SK-N-SH (cell line): ENCODE measurements at regions not wholly inside any gene's neighbourhood (a gene's known extent, or its start where the extent isn't known, plus 50 kb on each side); places are given as distances from the start of the nearest gene placed in this dataset.

Source experiments
- CTCF ChIA-PET: fragments of 300-600, 350-600 bp; formaldehyde crosslinking; extraction: SDS; loops from one replicate; lab custom pipeline; 2021; lab: Yijun Ruan, JAX
- POLR2A ChIA-PET: fragments of 350-600 bp; sonication (Branson Sonifier 250); formaldehyde crosslinking; extraction: SDS; loops from one replicate; lab custom pipeline; 2020; ENCODE audit warnings: antibody characterized with exemption, inconsistent platforms; lab: Yijun Ruan, JAX
- DNase-seq: peaks from one replicate; pipeline ENCODE4 v3.0.0; 2012
- H2AFZ ChIP-seq: fragments of 200-600 bp; sonication (generic); 2 replicates; pipeline ENCODE4 v1.8.1; 2016; ENCODE audit warnings: antibody characterized with exemption, mild to moderate bottlenecking, low read depth
- H3F3A ChIP-seq: fragments of 200-600 bp; sonication (generic); replicated peaks from 2 replicates; pipeline ENCODE3; 2016; ENCODE audit warnings: antibody characterized with exemption, mild to moderate bottlenecking; ENCODE audit not compliant: insufficient read depth
- H3K27ac ChIP-seq, 2 experiments: fragments of 200-500 bp in 1 of 2; fragments of 200-600 bp in 1 of 2; sonication (Bioruptor generic) in 1 of 2; sonication (generic), shearing (Covaris generic) in 1 of 2; 2 replicates each; pipeline versions ENCODE4 v1.5.1 to v1.6.1; 2014 to 2016; ENCODE audit warnings: low read depth in 2 of 2, inconsistent platforms in 1 of 2, low read length in 1 of 2, mild to moderate bottlenecking in 1 of 2, mixed read lengths in 1 of 2
- H3K27me3 ChIP-seq: fragments of 200-600 bp; sonication (generic), shearing (Covaris generic); 2 replicates; pipeline ENCODE4 v1.6.1; 2016; ENCODE audit warnings: mixed run types; ENCODE audit not compliant: insufficient read depth
- H3K36me3 ChIP-seq, 2 experiments: fragments of 200-500 bp in 1 of 2; fragments of 200-600 bp in 1 of 2; sonication (Bioruptor generic) in 1 of 2; sonication (generic) in 1 of 2; replicated peaks in 1 of 2; 2 replicates each; pipeline versions ENCODE3 to v1.5.1; 2014 to 2016; ENCODE audit warnings: low read length in 1 of 2, mild to moderate bottlenecking in 1 of 2; ENCODE audit not compliant: insufficient read depth in 2 of 2, control insufficient read depth in 1 of 2
- H3K4me1 ChIP-seq, 2 experiments: fragments of 200-500 bp in 1 of 2; fragments of 200-600 bp in 1 of 2; sonication (Bioruptor generic) in 1 of 2; sonication (generic), shearing (Covaris generic) in 1 of 2; 2 replicates each; pipeline versions ENCODE4 v1.5.1 to v1.6.1; 2014 to 2016; ENCODE audit warnings: low read depth in 1 of 2, low read length in 1 of 2, mixed run types in 1 of 2; ENCODE audit not compliant: insufficient read depth in 2 of 2, control insufficient read depth in 1 of 2
- H3K4me2 ChIP-seq: fragments of 200-600 bp; sonication (generic), shearing (Covaris generic); 2 replicates; pipeline ENCODE4 v1.6.1; 2017; ENCODE audit warnings: mixed run types
- H3K4me3 ChIP-seq, 2 experiments: fragments of 200-500 bp in 1 of 2; fragments of 200-600 bp in 1 of 2; sonication (Bioruptor generic) in 1 of 2; sonication (generic), shearing (Covaris generic) in 1 of 2; 2 replicates each; pipeline versions ENCODE4 v1.5.1 to v1.8.1; 2014 to 2016; ENCODE audit warnings: low read depth in 2 of 2, inconsistent platforms in 1 of 2, low read length in 1 of 2, mild to moderate bottlenecking in 1 of 2, mixed read lengths in 1 of 2, moderate library complexity in 1 of 2
- H3K79me2 ChIP-seq: fragments of 200-600 bp; sonication (generic); 2 replicates; pipeline ENCODE4 v1.8.1; 2017; ENCODE audit warnings: mild to moderate bottlenecking; ENCODE audit not compliant: insufficient read depth
- H3K9ac ChIP-seq: fragments of 200-600 bp; sonication (generic); 2 replicates; pipeline ENCODE4 v1.6.1; 2017; ENCODE audit warnings: mixed run types
- H3K9me2 ChIP-seq: fragments of 200-600 bp; sonication (generic); 2 replicates; pipeline ENCODE4 v1.6.1; 2017; ENCODE audit warnings: mixed run types
- H3K9me3 ChIP-seq: fragments of 200-600 bp; sonication (generic); 2 replicates; pipeline ENCODE4 v1.6.1; 2017; ENCODE audit warnings: mixed run types, mild to moderate bottlenecking, moderate library complexity
- H4K20me1 ChIP-seq: fragments of 200-600 bp; sonication (generic); 2 replicates; pipeline ENCODE4 v1.6.1; 2017; ENCODE audit warnings: mild to moderate bottlenecking, mixed run types; ENCODE audit not compliant: insufficient read depth
- ELF1 ChIP-seq: IDR thresholded peaks from 2 replicates; pipeline ENCODE4 v1.4.0; 2012
- EP300 ChIP-seq, 2 experiments: IDR thresholded peaks; 2 replicates each; pipeline versions ENCODE4 v1.4.0 to v1.6.1; 2012; ENCODE audit warnings: borderline replicate concordance in 1 of 2, low read depth in 1 of 2, low read length in 1 of 2
- FOSL2 ChIP-seq: IDR thresholded peaks from 2 replicates; pipeline ENCODE4 v1.4.0; 2012; ENCODE audit warnings: low read depth, mild to moderate bottlenecking, moderate library complexity, borderline replicate concordance
- FOXJ3 ChIP-seq: sonication (generic); formaldehyde crosslinking; IDR thresholded peaks from 2 replicates; pipeline ENCODE4 v1.5.1; 2020; ENCODE audit warnings: mild to moderate bottlenecking, missing genetic modification reagents
- FOXM1 ChIP-seq: IDR thresholded peaks from 2 replicates; pipeline ENCODE4 v1.4.0; 2012; ENCODE audit warnings: low read depth, mild to moderate bottlenecking
- GABPA ChIP-seq: IDR thresholded peaks from 2 replicates; pipeline ENCODE4 v1.4.0; 2012; ENCODE audit warnings: low read depth, mild to moderate bottlenecking
- GATA2 ChIP-seq: sonication (generic); formaldehyde crosslinking; IDR thresholded peaks from 2 replicates; pipeline ENCODE4 v1.5.0; 2020; ENCODE audit warnings: mild to moderate bottlenecking, missing genetic modification reagents
- MAX ChIP-seq: IDR thresholded peaks from 2 replicates; pipeline ENCODE4 v1.4.0; 2012; ENCODE audit warnings: low read depth
- MEF2A ChIP-seq: IDR thresholded peaks from 2 replicates; pipeline ENCODE4 v1.4.0; 2012; ENCODE audit warnings: low read depth, borderline replicate concordance
- MXI1 ChIP-seq: IDR thresholded peaks from 2 replicates; pipeline ENCODE4 v1.6.1; 2012; ENCODE audit warnings: mild to moderate bottlenecking, low read depth, low read length, improper control_type of control experiment
- NFIC ChIP-seq: IDR thresholded peaks from 2 replicates; pipeline ENCODE4 v1.4.0; 2012; ENCODE audit warnings: borderline replicate concordance
- RAD21 ChIP-seq: IDR thresholded peaks from 2 replicates; pipeline ENCODE4 v1.6.1; 2012; ENCODE audit warnings: mild to moderate bottlenecking, low read length
- RCOR1 ChIP-seq: fragments of 150-350 bp; IDR thresholded peaks from 2 replicates; pipeline ENCODE4 v1.6.1; 2017; ENCODE audit warnings: antibody characterized with exemption, low read length
- RXRA ChIP-seq: IDR thresholded peaks from 2 replicates; pipeline ENCODE4 v1.4.0; 2012; ENCODE audit warnings: low read depth, mild to moderate bottlenecking, borderline replicate concordance
- TAF1 ChIP-seq: IDR thresholded peaks from 2 replicates; pipeline ENCODE4 v1.6.1; 2012; ENCODE audit warnings: low read depth, mild to moderate bottlenecking, low read length, moderate library complexity, borderline replicate concordance
- USF2 ChIP-seq: fragments of 150-350 bp; IDR thresholded peaks from 2 replicates; pipeline ENCODE4 v1.6.1; 2017; ENCODE audit warnings: antibody characterized with exemption, low read length, low read depth, borderline replicate concordance
- WGBS: methylation state at CpG from one replicate; pipeline ENCODE4 v1.1.6; 2017; ENCODE audit warnings: low lambda C conversion rate; 5-methylcytosine and 5-hydroxymethylcytosine counted together

- no peak overlapping the region for H2AFZ ChIP-seq
- CTCF ChIA-PET, result interaction anchor here (1.8 kb wide), 1 partner anchor 10 kb away, joined by 11 read pairs; no protein-coding TSS in a partner anchor
- POLR2A ChIA-PET, result no interaction called here
- no peaks in the 10 kb centered on the region for H3K79me2 ChIP-seq
- H3K4me3 ChIP-seq, result no peak overlapping the region
- DNase-seq, result no peak
- no peaks in the 10 kb centered on the region for H3K9me2 ChIP-seq
- 48% methylated on average over 1 of the region's 1 CpG for WGBS
- H3K4me2 ChIP-seq, result no peak overlapping the region
- H3K9me3 ChIP-seq, result no peaks in the 10 kb centered on the region
- no peaks in the 10 kb centered on the region for H3K27me3 ChIP-seq
- H3K27ac ChIP-seq, result no peak overlapping the region
- no peak for TF ChIP-seq FOSL2
- TF ChIP-seq RAD21, result no peak
- no peak for TF ChIP-seq NFIC
- no peak for TF ChIP-seq TAF1
- no peak for TF ChIP-seq ELF1
- no peak for TF ChIP-seq FOXJ3
- TF ChIP-seq USF2, result no peak
- TF ChIP-seq MEF2A, result no peak
- TF ChIP-seq RXRA, result no peak
- no peak overlapping the region for H3K9ac ChIP-seq
- no peaks in the 10 kb centered on the region for H4K20me1 ChIP-seq
- H3K36me3 ChIP-seq, result no peaks in the 10 kb centered on the region
- no peaks in the 10 kb centered on the region for H3F3A ChIP-seq
- H3K4me1 ChIP-seq, result peaks cover 0 to 7% of the 10 kb centered on the region in 2 experiments; a peak in 1 of 4 replicates
Measured at GRCh38 chr1:187275346-187275745, 446.6 kb downstream of the PLA2G4A start.

DNA sequence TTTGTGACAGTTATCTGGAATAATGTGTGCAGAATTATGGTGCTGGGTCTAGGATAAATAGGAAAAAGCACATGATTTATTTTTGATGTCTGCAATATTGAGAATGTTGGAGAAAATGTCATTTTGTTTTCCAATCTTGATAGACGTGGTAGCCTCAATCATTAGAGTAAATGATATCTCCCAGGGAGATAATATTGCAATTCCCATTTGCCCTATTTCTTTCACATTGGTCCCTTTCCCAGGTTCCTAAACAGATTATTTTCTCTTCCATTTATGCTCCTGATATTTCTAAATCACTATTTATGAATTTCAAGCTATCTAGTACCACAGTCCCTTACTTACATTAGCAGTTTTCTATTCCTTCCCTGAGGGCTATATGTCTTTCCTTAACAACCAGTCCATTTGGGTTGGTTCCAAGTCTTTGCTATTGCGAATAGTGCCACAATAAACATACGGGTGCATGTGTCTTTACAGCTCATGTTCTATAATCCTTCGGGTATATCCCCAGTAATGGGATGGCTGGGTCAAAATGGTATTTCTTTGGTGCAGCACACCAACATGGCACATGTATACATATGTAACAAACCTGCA lies 447.3 kb downstream of the PLA2G4A start:
- Histone ChIP-seq H4K20me1 (no peaks in the 10 kb centered on the region), H3K9me3 (no peaks in the 10 kb centered on the region), H3K4me2 (no peak overlapping the region), H3K4me1 (peaks cover 0 to 7% of the 10 kb centered on the region in 2 experiments; a peak in 2 of 4 replicates), H3K27ac (peak overlapping the region in 1 of 2 experiments; percentile 58; a peak in 1 of 4 replicates), H3K9me2 (no peaks in the 10 kb centered on the region), H3K79me2 (no peaks in the 10 kb centered on the region), H3K36me3 (no peaks in the 10 kb centered on the region), H2AFZ (no peak overlapping the region), H3K27me3 (no peaks in the 10 kb centered on the region), H3K9ac (no peak overlapping the region), H3F3A (no peaks in the 10 kb centered on the region), H3K4me3 (no peak overlapping the region)
- POLR2A ChIA-PET, result no interaction called here
- CTCF ChIA-PET, result no interaction called here
- 29% methylated on average over 4 of the region's 4 CpGs for WGBS
- DNase-seq, result peak; percentile 16
- no peak for TF ChIP-seq FOXM1
- peak; percentile 61 for TF ChIP-seq GATA2 (CRISPR knock-in tag)
- peak in 1 of 2 experiments; percentile 54; a peak in 1 of 4 replicates for TF ChIP-seq EP300 (IDR thresholded peaks at IDR 0.05; ENCODE audit: borderline replicate concordance in 1 of 2, low read depth in 1 of 2, low read length in 1 of 2)
- peak; percentile 17; the same call in 1 of the 2 replicates for TF ChIP-seq MXI1
- TF ChIP-seq MAX, result no peak
- no peak for TF ChIP-seq GABPA
- 0 out of 2 replicates have a peak, but pooled peaks have one; percentile 37 for TF ChIP-seq RCOR1
- TF ChIP-seq, all 33 proteins: peak for 4
